GM23338 (cell line): ENCODE measurements at regions not wholly inside any gene's neighbourhood (a gene's known extent, or its start where the extent isn't known, plus 50 kb on each side); places are given as distances from the start of the nearest gene placed in this dataset.

ENCODE experiments used
- CREB1 ChIP-seq: fragments of 250-450 bp; sonication (Bioruptor Pico); IDR thresholded peaks from 2 replicates; pipeline ENCODE4 v1.5.0; 2020; ENCODE audit warnings: low read depth, mild to moderate bottlenecking, moderate library complexity
- CTCF ChIP-seq, 2 experiments: fragments of 200-600 bp in 1 of 2; sonication (generic) in 1 of 2; conservative IDR thresholded peaks; 2 replicates each; pipeline versions ENCODE4 v1.5.1 to v1.6.1; 2016 to 2017; ENCODE audit warnings: antibody characterized with exemption in 2 of 2, low read depth in 2 of 2, mild to moderate bottlenecking in 2 of 2, moderate library complexity in 1 of 2
- ETS1 ChIP-seq: IDR thresholded peaks from 2 replicates; pipeline ENCODE4 v1.6.1; 2016; ENCODE audit warnings: antibody characterized with exemption
- EZH2 ChIP-seq: fragments of 200-600 bp; sonication (generic); IDR thresholded peaks from one replicate; pipeline ENCODE4 v1.8.0; 2017; ENCODE audit warnings: antibody characterized with exemption, mild to moderate bottlenecking, low read depth; ENCODE audit not compliant: unreplicated experiment
- EZH2phosphoT487 ChIP-seq: fragments of 200-600 bp; sonication (generic); IDR thresholded peaks from one replicate; pipeline ENCODE4 v1.8.1; 2018; ENCODE audit warnings: antibody characterized with exemption; ENCODE audit not compliant: unreplicated experiment
- JUNB ChIP-seq: IDR thresholded peaks from one replicate; pipeline ENCODE4 v1.6.1; 2016; ENCODE audit warnings: antibody characterized with exemption; ENCODE audit not compliant: unreplicated experiment
- NANOG ChIP-seq: IDR thresholded peaks from 2 replicates; pipeline ENCODE4 v1.6.1; 2016; ENCODE audit warnings: antibody characterized with exemption, borderline replicate concordance
- POLR2AphosphoS5 ChIP-seq: IDR thresholded peaks from 2 replicates; pipeline ENCODE4 v1.6.1; 2016; ENCODE audit warnings: antibody characterized with exemption, low read depth
- REST ChIP-seq: IDR thresholded peaks from one replicate; pipeline ENCODE4 v1.6.1; 2018; ENCODE audit warnings: antibody characterized with exemption; ENCODE audit not compliant: unreplicated experiment
- STAT1 ChIP-seq: IDR thresholded peaks from one replicate; pipeline ENCODE4 v1.6.1; 2016; ENCODE audit warnings: antibody characterized with exemption; ENCODE audit not compliant: unreplicated experiment
- ZNF114 ChIP-seq: fragments of 250-450 bp; sonication (Bioruptor Pico); IDR thresholded peaks from 2 replicates; pipeline ENCODE4 v1.5.0; 2020; ENCODE audit warnings: mild to moderate bottlenecking, moderate library complexity
- ZNF331 ChIP-seq: fragments of 250-450 bp; sonication (Bioruptor Pico); IDR thresholded peaks from 2 replicates; pipeline ENCODE4 v1.5.0; 2020; ENCODE audit warnings: low read depth, mild to moderate bottlenecking, moderate library complexity
- ZNF462 ChIP-seq: fragments of 250-450 bp; sonication (Bioruptor Pico); IDR thresholded peaks from 2 replicates; pipeline ENCODE4 v1.5.0; 2020; ENCODE audit warnings: mild to moderate bottlenecking, moderate library complexity

- TF ChIP-seq CTCF (conservative IDR thresholded peaks at IDR 0.05; ENCODE audit: low read depth in 2 of 2), result peak in 1 of 2 experiments; percentile 25; a peak in 1 of 4 replicates
- TF ChIP-seq EZH2, result no peak
- no peak for TF ChIP-seq POLR2AphosphoS5
- no peak for TF ChIP-seq EZH2phosphoT487
- no peak for TF ChIP-seq REST
- TF ChIP-seq STAT1, result no peak
- no peak for TF ChIP-seq CREB1
- no peak for TF ChIP-seq NANOG
- no peak for TF ChIP-seq JUNB
- no peak for TF ChIP-seq ETS1
- TF ChIP-seq ZNF114, result no peak
- no peak for TF ChIP-seq ZNF331 (CRISPR knock-in tag)
- TF ChIP-seq ZNF462 (CRISPR knock-in tag), result no peak
Measured at GRCh38 chr6:43878127-43878634, 108.2 kb downstream of the VEGFA start.
